ENCODE measurements at regions not wholly inside any gene's neighbourhood (a gene's known extent, or its start where the extent isn't known, plus 50 kb on each side); places are given as distances from the start of the nearest gene placed in this dataset.

- Histone ChIP-seq H3K9me3 (no peaks in the 10 kb centered on the region), H3K27me3 (no peaks in the 10 kb centered on the region), H3K4me1 (no peaks in the 10 kb centered on the region), H3K27ac (no peak overlapping the region), H3K4me3 (no peak overlapping the region), H3K36me3 (no peaks in the 10 kb centered on the region)
- TF ChIP-seq POLR2AphosphoS5 (IDR thresholded peaks at IDR 0.05; ENCODE audit: insufficient read depth in 1 of 2, low read depth in 1 of 2) = no peak
- no peak for TF ChIP-seq CTCF (IDR thresholded peaks at IDR 0.05)
- TF ChIP-seq POLR2A (IDR thresholded peaks at IDR 0.05) = no peak
- no peak for DNase-seq (ENCODE audit: extremely low spot score in 2 of 2)
- intact Hi-C loops (cut with DNase I) = no loop called here
Measured at GRCh38 chr3:148150141-148150540, 547.6 kb upstream of the AGTR1 start.

GRCh38 chr3:148158210-148158609, 539.5 kb upstream of the AGTR1 start:
- no peaks in the 10 kb centered on the region for H3K9me3 ChIP-seq
- H3K36me3 ChIP-seq = no peaks in the 10 kb centered on the region
- H3K27ac ChIP-seq = no peak overlapping the region
- DNase-seq (ENCODE audit: extremely low spot score in 2 of 2) = no peak
- TF ChIP-seq POLR2AphosphoS5 (IDR thresholded peaks at IDR 0.05; ENCODE audit: insufficient read depth in 1 of 2, low read depth in 1 of 2) (no peak), POLR2A (IDR thresholded peaks at IDR 0.05) (no peak), CTCF (IDR thresholded peaks at IDR 0.05) (no peak)
- no peak overlapping the region for H3K4me3 ChIP-seq
- H3K27me3 ChIP-seq = no peaks in the 10 kb centered on the region
- intact Hi-C loops (cut with DNase I) = no loop called here
- no peaks in the 10 kb centered on the region for H3K4me1 ChIP-seq

GRCh38 chr3:148162132-148162531, 535.6 kb upstream of the AGTR1 start:
- Histone ChIP-seq H3K27me3 (no peaks in the 10 kb centered on the region), H3K4me3 (no peak overlapping the region), H3K9me3 (no peaks in the 10 kb centered on the region), H3K36me3 (no peaks in the 10 kb centered on the region), H3K27ac (no peak overlapping the region), H3K4me1 (no peaks in the 10 kb centered on the region)
- intact Hi-C loops (cut with DNase I) = no loop called here
- no peak for DNase-seq (ENCODE audit: extremely low spot score in 2 of 2)
- TF ChIP-seq POLR2A (IDR thresholded peaks at IDR 0.05) (no peak), CTCF (IDR thresholded peaks at IDR 0.05) (no peak), POLR2AphosphoS5 (IDR thresholded peaks at IDR 0.05; ENCODE audit: insufficient read depth in 1 of 2, low read depth in 1 of 2) (no peak)

- TF ChIP-seq POLR2AphosphoS5 (IDR thresholded peaks at IDR 0.05; ENCODE audit: insufficient read depth in 1 of 2, low read depth in 1 of 2) (no peak), POLR2A (IDR thresholded peaks at IDR 0.05) (no peak), CTCF (IDR thresholded peaks at IDR 0.05) (no peak)
- Histone ChIP-seq H3K27me3 (no peaks in the 10 kb centered on the region), H3K4me1 (no peaks in the 10 kb centered on the region), H3K27ac (no peak overlapping the region), H3K36me3 (no peaks in the 10 kb centered on the region), H3K9me3 (no peaks in the 10 kb centered on the region), H3K4me3 (no peak overlapping the region)
- intact Hi-C loops (cut with DNase I) = no loop called here
- no peak for DNase-seq (ENCODE audit: extremely low spot score in 2 of 2)
Measured at GRCh38 chr3:148168347-148168746, 529.4 kb upstream of the AGTR1 start.

- no peaks in the 10 kb centered on the region for H3K9me3 ChIP-seq
- TF ChIP-seq POLR2AphosphoS5 (IDR thresholded peaks at IDR 0.05; ENCODE audit: insufficient read depth in 1 of 2, low read depth in 1 of 2) = no peak
- no peak for TF ChIP-seq CTCF (IDR thresholded peaks at IDR 0.05)
- intact Hi-C loops (cut with DNase I) = no loop called here
Measured at GRCh38 chr3:148173851-148174250, 523.9 kb upstream of the AGTR1 start.

More at GRCh38 chr3:148173851-148174250, 523.9 kb upstream of the AGTR1 start:
- Histone ChIP-seq H3K27ac (no peak overlapping the region), H3K4me1 (no peaks in the 10 kb centered on the region), H3K36me3 (no peaks in the 10 kb centered on the region), H3K4me3 (no peak overlapping the region), H3K27me3 (no peaks in the 10 kb centered on the region)
- DNase-seq (ENCODE audit: extremely low spot score in 2 of 2) = no peak
